IMR-90 (cell line): ENCODE measurements at regions not wholly inside any gene's neighbourhood (a gene's known extent, or its start where the extent isn't known, plus 50 kb on each side); places are given as distances from the start of the nearest gene placed in this dataset.

Experiments used
- ATAC-seq: fragments of 200-7000 bp; cut with Tn5 transposase; 2 replicates; pipeline ENCODE4 v1.9.1; 2020; ENCODE audit warnings: low read depth, mild to moderate bottlenecking, moderate library complexity
- BruUV-seq: library from RNA; stranded (reverse); fragments of 400-500 nt; replicated peaks from 2 replicates; lab custom pipeline; 2021; lab: Mats Ljungman, UMichigan
- CTCF ChIA-PET: fragments of 300-600 bp; formaldehyde crosslinking; extraction: SDS; loops from one replicate; lab custom pipeline; 2021; ENCODE audit warnings: antibody characterized with exemption; lab: Yijun Ruan, JAX
- POLR2A ChIA-PET: fragments of 300-600 bp; sonication (Branson Sonifier 250); formaldehyde crosslinking; loops from one replicate; lab custom pipeline; 2022; ENCODE audit warnings: antibody characterized with exemption; ENCODE audit not compliant: unreplicated experiment; lab: Charles Lee
- DNase-seq: peaks from one replicate; pipeline ENCODE4 v3.0.0; 2013
- H2AFZ ChIP-seq: replicated peaks from 2 replicates; pipeline ENCODE3; 2013; ENCODE audit warnings: low read length, mild to moderate bottlenecking; ENCODE audit not compliant: poor library complexity
- H2AK5ac ChIP-seq: 2 replicates; pipeline ENCODE4 v1.6.1; 2013; ENCODE audit warnings: low read depth, low read length, inconsistent platforms
- H2AK9ac ChIP-seq: replicated peaks from 2 replicates; pipeline ENCODE3; 2013; ENCODE audit warnings: mild to moderate bottlenecking, low read depth, low read length, moderate library complexity; ENCODE audit not compliant: poor library complexity
- H2BK120ac ChIP-seq: 2 replicates; pipeline ENCODE4 v1.6.1; 2013; ENCODE audit warnings: low read depth, low read length, inconsistent platforms
- H2BK15ac ChIP-seq: 3 replicates; pipeline ENCODE4 v1.6.1; 2013; ENCODE audit warnings: low read depth, low read length, inconsistent platforms
- H2BK20ac ChIP-seq: 2 replicates; pipeline ENCODE4 v1.6.1; 2013; ENCODE audit warnings: low read depth, mild to moderate bottlenecking, inconsistent platforms, low read length, moderate library complexity
- H2BK5ac ChIP-seq: 2 replicates; pipeline ENCODE4 v1.6.1; 2013; ENCODE audit warnings: mild to moderate bottlenecking, low read depth, low read length, inconsistent platforms; ENCODE audit not compliant: poor library complexity, severe bottlenecking
- H3K14ac ChIP-seq: replicated peaks from 2 replicates; pipeline ENCODE4 v1.6.1; 2013; ENCODE audit warnings: low read depth, low read length, inconsistent platforms
- H3K18ac ChIP-seq: 2 replicates; pipeline ENCODE4 v1.6.1; 2013; ENCODE audit warnings: low read depth, low read length, control low read depth
- H3K23ac ChIP-seq: 2 replicates; pipeline ENCODE4 v1.6.1; 2013; ENCODE audit warnings: low read depth, low read length, inconsistent platforms
- H3K27ac ChIP-seq: 2 replicates; pipeline ENCODE4 v1.5.1; 2013; ENCODE audit warnings: mild to moderate bottlenecking, control low read depth, low read length; ENCODE audit not compliant: insufficient read depth
- H3K27me3 ChIP-seq: 2 replicates; pipeline ENCODE4 v1.6.1; 2013; ENCODE audit warnings: low read length; ENCODE audit not compliant: control insufficient read depth, insufficient read depth
- H3K36me3 ChIP-seq: 2 replicates; pipeline ENCODE4 v1.6.1; 2013; ENCODE audit warnings: low read length, mixed read lengths; ENCODE audit not compliant: control insufficient read depth, insufficient read depth
- H3K4ac ChIP-seq: 2 replicates; pipeline ENCODE4 v1.6.1; 2013; ENCODE audit warnings: low read depth, low read length, inconsistent platforms
- H3K4me1 ChIP-seq: 2 replicates; pipeline ENCODE4 v1.6.1; 2013; ENCODE audit warnings: low read length, mixed read lengths; ENCODE audit not compliant: control insufficient read depth, insufficient read depth
- H3K4me2 ChIP-seq: 2 replicates; pipeline ENCODE4 v1.6.1; 2013; ENCODE audit warnings: low read depth, mild to moderate bottlenecking, control low read depth, low read length, moderate library complexity
- H3K4me3 ChIP-seq: 2 replicates; pipeline ENCODE4 v1.5.1; 2013; ENCODE audit warnings: low read depth, mild to moderate bottlenecking, control low read depth, low read length, moderate library complexity; ENCODE audit not compliant: insufficient read depth
- H3K56ac ChIP-seq: 2 replicates; pipeline ENCODE4 v1.6.1; 2013; ENCODE audit warnings: low read length, inconsistent platforms; ENCODE audit not compliant: insufficient read depth; ENCODE audit errors: extremely low read depth
- H3K79me1 ChIP-seq, 2 experiments: 2 replicates each; pipeline ENCODE4 v1.6.1; 2013; ENCODE audit warnings: low read length in 2 of 2, inconsistent platforms in 1 of 2, low read depth in 1 of 2
- H3K9ac ChIP-seq: 2 replicates; pipeline ENCODE4 v1.6.1; 2013; ENCODE audit warnings: low read depth, low read length, control low read depth
- H3K9me1 ChIP-seq: 2 replicates; pipeline ENCODE4 v1.6.1; 2013; ENCODE audit warnings: low read length, inconsistent platforms; ENCODE audit not compliant: insufficient read depth
- H3K9me3 ChIP-seq: 2 replicates; pipeline ENCODE4 v1.6.1; 2013; ENCODE audit warnings: low read length; ENCODE audit not compliant: control insufficient read depth, insufficient read depth
- H4K20me1 ChIP-seq: 2 replicates; pipeline ENCODE4 v1.6.1; 2013; ENCODE audit warnings: low read length, inconsistent platforms; ENCODE audit not compliant: insufficient read depth
- H4K5ac ChIP-seq: 2 replicates; pipeline ENCODE4 v1.6.1; 2013; ENCODE audit warnings: mild to moderate bottlenecking, low read depth, low read length, control low read depth
- H4K8ac ChIP-seq, 2 experiments: 2 replicates each; pipeline ENCODE4 v1.6.1; 2013; ENCODE audit warnings: low read depth in 2 of 2, low read length in 2 of 2, control low read depth in 1 of 2, inconsistent platforms in 1 of 2
- H4K91ac ChIP-seq: 2 replicates; pipeline ENCODE4 v1.6.1; 2013; ENCODE audit warnings: low read depth, low read length, inconsistent platforms; ENCODE audit not compliant: insufficient read depth
- CHD1 ChIP-seq: IDR thresholded peaks from 2 replicates; pipeline ENCODE4 v1.6.1; 2012; ENCODE audit warnings: low read depth, low read length, improper control_type of control experiment
- WGBS, 2 experiments: methylation state at CpG; one replicate each; pipeline versions ENCODE4 v1.1.5 to v1.1.7; 2013; ENCODE audit warnings: missing lambda C conversion rate in 2 of 2; ENCODE audit not compliant: insufficient read length in 1 of 2; ENCODE audit errors: extremely low coverage in 2 of 2; 5-methylcytosine and 5-hydroxymethylcytosine counted together
- dilution Hi-C: fragments of 300-500 bp; cut with HindIII; formaldehyde crosslinking; loops from one replicate; pipeline ENCODE4 v1.14.3; 2018; ENCODE audit warnings: low sequenced_read_pairs; ENCODE audit not compliant: unreplicated experiment
- in situ Hi-C: fragments of 300-500 bp; cut with MboI; formaldehyde crosslinking; loops from 3 replicates; pipeline ENCODE4 v1.14.3; 2019; ENCODE audit warnings: low sequenced_read_pairs, inconsistent platforms, mixed read lengths
- intact Hi-C: fragments of 100-400 bp; cut with micrococcal nuclease; formaldehyde crosslinking; loops from 2 replicates; pipeline ENCODE4 v1.10.0; 2022

DNA sequence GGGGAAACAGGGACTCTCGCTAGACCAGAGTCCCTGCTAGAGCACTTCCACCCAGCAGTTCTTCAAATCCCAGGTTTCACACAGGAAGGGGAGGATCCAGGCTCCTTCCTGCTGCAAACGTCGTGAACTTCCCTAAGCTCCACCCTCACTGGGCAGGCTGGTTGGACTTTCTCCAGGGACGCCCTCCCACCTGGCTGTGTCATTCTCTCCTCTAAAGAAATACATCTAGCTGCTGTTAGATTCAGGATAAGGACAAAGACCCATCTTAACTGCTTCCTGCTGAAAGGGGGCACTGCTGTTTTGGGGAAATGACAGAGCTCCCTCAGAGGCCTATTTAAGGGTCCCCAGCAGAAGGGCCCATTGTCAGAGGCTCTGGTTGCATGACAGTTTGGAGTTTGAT is 230.7 kb downstream of the SEMA6A start:
- Histone ChIP-seq H3K79me1 (no peaks in the 10 kb centered on the region), H2BK5ac (no peak overlapping the region), H3K36me3 (no peaks in the 10 kb centered on the region), H2BK120ac (no peak overlapping the region), H4K8ac (no peak overlapping the region), H2AK9ac (no peak overlapping the region), H3K18ac (no peak overlapping the region), H2BK15ac (no peak overlapping the region), H4K20me1 (no peaks in the 10 kb centered on the region), H3K4ac (no peak overlapping the region), H3K14ac (no peak overlapping the region), H4K91ac (no peak overlapping the region), H3K27me3 (no peaks in the 10 kb centered on the region), H3K9me3 (no peaks in the 10 kb centered on the region; the same call in 1 of the 2 replicates), H3K27ac (no peak overlapping the region), H3K4me2 (no peak overlapping the region), H2BK20ac (no peak overlapping the region), H2AFZ (no peak overlapping the region), H3K9me1 (no peaks in the 10 kb centered on the region), H4K5ac (no peak overlapping the region), H3K4me1 (no peaks in the 10 kb centered on the region), H3K23ac (no peak overlapping the region), H3K56ac (no peak overlapping the region), H3K9ac (no peak overlapping the region), H3K4me3 (no peak overlapping the region), H2AK5ac (no peak overlapping the region)
- in situ Hi-C loops (no loop called here), intact Hi-C loops (no loop called here), dilution Hi-C loops (no loop called here)
- no peak for ATAC-seq
- 47% methylated on average over 3 of the region's 4 CpGs; no CpG with 5 or more reads in 1 of the 2 experiments for WGBS, 2 experiments
- ChIA-PET POLR2A (no interaction called here), CTCF (interaction anchor here (0.6 kb wide), 1 partner anchor 156 kb away, joined by 3 read pairs; no protein-coding TSS in a partner anchor)
- TF ChIP-seq CHD1: no peak
- no TSS peak for BruUV-seq
- DNase-seq: no peak
